Pancreas (tissue), 10 donors: ENCODE measurements at regions not wholly inside any gene's neighbourhood (a gene's known extent, or its start where the extent isn't known, plus 50 kb on each side); places are given as distances from the start of the nearest gene placed in this dataset.

Source experiments
- ATAC-seq, 4 donors: fragments of 200-7000 bp; cut with Tn5 transposase; one replicate each; pipeline versions ENCODE4 v1.8.0 to v1.9.1; 2020; ENCODE audit warnings: mild to moderate bottlenecking in 4 of 4, moderate library complexity in 4 of 4
- DNase-seq, 6 donors: peaks; one replicate each; pipeline ENCODE4 v3.0.0-alpha.2; 2020
- FAIRE-seq: peaks from 2 replicates; lab custom pipeline; 2012; peaks lifted over from hg19 to GRCh38; lab: Jason Lieb, UNC
- H3K27ac ChIP-seq, 4 donors: fragments of 200-600 bp; sonication (generic); 1 replicate in 3 of 4; 2 replicates in 1 of 4; pipeline versions ENCODE4 v1.5.0 to v1.8.0; 2020
- H3K27me3 ChIP-seq, 4 donors: fragments of 200-600 bp; one replicate each; pipeline ENCODE4 v1.8.0; 2021
- H3K36me3 ChIP-seq, 3 donors: fragments of 200-600 bp; sonication (generic) in 1 of 3; one replicate each; pipeline versions ENCODE4 v1.5.0 to v1.8.0; 2020 to 2021
- H3K4me1 ChIP-seq, 3 donors: fragments of 200-600 bp; one replicate each; pipeline ENCODE4 v1.8.0; 2021
- H3K4me3 ChIP-seq, 4 donors: fragments of 200-600 bp; sonication (generic) in 2 of 4; one replicate each; pipeline versions ENCODE4 v1.5.0 to v1.8.0; 2020 to 2021
- H3K9me3 ChIP-seq, 4 donors: fragments of 200-600 bp; one replicate each; pipeline ENCODE4 v1.8.0; 2021
- WGBS, 2 donors: extraction: QIAGEN DNeasy Blood & Tissue Kit; methylation state at CpG; one replicate each; pipeline ENCODE4 v1.1.7; 2013; 5-methylcytosine and 5-hydroxymethylcytosine counted together
- intact Hi-C, 3 donors: fragments of 100-400 bp; cut with DNase I; formaldehyde crosslinking; loops; one replicate each; pipeline versions ENCODE4 v1.11.1 to v1.14.2; 2022
- TF ChIP-seq, protein P1 (sequence below), 4 donors: fragments of 200-600 bp; sonication (generic) in 3 of 4; IDR thresholded peaks; one replicate each; pipeline versions ENCODE4 v1.5.0 to v1.8.0; 2021; ENCODE audit warnings: antibody characterized with exemption in 4 of 4
- donor health status: healthy with polysubstance abuse.
- donor health status: DM: no; HTN: no; CAD: no; lungs with moderate emphysema.
- donor health status: DM: no; HTN: no; CAD: no.
- donor health status: control.
- donor health status: control.
- donor health status: Bipolar disorder and iron deficiency.
- donor health status: DM: yes; HTN: yes; CAD: no.
- donor health status: DM: no; HTN: no; CAD: no.
- donor health status: DM: no; HTN: no; CAD: no.
- donor health status: DM: yes; HTN: yes; CAD: no.

DNA sequence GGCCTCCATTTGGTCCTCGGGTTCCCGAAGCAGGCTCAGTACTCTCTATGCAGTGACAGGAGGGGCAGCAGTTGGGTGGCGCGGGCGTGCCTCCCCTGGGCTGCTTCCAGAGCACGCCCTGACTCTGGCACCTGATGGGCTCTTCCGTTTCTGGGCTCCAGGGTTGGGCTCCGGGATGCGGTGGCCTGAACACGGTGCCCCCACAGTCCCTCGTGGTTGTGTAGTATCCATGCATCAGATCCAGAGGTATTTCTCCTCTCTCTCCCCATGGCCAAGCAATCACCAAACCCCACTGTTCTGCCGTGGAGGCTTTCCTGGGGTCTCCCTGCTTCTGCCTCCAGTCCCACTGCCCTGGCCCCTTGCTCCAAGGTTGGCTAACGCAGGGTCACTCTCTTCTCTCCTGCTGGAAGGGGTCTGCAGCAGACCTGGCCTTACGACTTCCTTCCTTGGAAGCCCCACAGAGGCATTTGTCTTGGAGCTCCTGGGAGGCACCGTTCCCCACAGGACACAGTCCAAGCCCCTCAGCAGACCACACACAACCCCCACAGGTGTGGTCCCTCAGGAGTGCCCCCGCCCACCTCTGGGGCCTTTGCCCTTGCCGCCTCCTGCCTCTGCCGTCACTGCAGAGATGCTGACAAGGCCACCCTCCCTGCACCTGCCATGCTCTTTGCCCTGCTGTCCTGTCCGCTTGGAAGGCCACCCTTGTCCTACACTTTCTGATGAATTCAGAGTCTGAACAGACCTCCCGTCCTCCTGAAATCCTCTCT lies 136.6 kb upstream of the ASB18 start:
- no peak overlapping the region for H3K27ac ChIP-seq
- DNase-seq, result no peak

GRCh38 chr2:236402033-236402790 lies 138.0 kb upstream of the ASB18 start:
- no peak for DNase-seq

More for the DNA sequence above, 136.6 kb upstream of the ASB18 start:
- TF ChIP-seq, protein P1, sequence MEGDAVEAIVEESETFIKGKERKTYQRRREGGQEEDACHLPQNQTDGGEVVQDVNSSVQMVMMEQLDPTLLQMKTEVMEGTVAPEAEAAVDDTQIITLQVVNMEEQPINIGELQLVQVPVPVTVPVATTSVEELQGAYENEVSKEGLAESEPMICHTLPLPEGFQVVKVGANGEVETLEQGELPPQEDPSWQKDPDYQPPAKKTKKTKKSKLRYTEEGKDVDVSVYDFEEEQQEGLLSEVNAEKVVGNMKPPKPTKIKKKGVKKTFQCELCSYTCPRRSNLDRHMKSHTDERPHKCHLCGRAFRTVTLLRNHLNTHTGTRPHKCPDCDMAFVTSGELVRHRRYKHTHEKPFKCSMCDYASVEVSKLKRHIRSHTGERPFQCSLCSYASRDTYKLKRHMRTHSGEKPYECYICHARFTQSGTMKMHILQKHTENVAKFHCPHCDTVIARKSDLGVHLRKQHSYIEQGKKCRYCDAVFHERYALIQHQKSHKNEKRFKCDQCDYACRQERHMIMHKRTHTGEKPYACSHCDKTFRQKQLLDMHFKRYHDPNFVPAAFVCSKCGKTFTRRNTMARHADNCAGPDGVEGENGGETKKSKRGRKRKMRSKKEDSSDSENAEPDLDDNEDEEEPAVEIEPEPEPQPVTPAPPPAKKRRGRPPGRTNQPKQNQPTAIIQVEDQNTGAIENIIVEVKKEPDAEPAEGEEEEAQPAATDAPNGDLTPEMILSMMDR (IDR thresholded peaks at IDR 0.05), result no peak
- Histone ChIP-seq H3K27me3 (no peaks in the 10 kb centered on the region), H3K4me1 (no peaks in the 10 kb centered on the region), H3K4me3 (no peak overlapping the region), H3K36me3 (no peaks in the 10 kb centered on the region), H3K9me3 (no peaks in the 10 kb centered on the region)
- intact Hi-C loops, result no loop called here
- no peak for ATAC-seq
- FAIRE-seq, result no peak
- WGBS, 2 donors, result 79 to 91% methylated on average over 20 of the region's 20 CpGs

DNA sequence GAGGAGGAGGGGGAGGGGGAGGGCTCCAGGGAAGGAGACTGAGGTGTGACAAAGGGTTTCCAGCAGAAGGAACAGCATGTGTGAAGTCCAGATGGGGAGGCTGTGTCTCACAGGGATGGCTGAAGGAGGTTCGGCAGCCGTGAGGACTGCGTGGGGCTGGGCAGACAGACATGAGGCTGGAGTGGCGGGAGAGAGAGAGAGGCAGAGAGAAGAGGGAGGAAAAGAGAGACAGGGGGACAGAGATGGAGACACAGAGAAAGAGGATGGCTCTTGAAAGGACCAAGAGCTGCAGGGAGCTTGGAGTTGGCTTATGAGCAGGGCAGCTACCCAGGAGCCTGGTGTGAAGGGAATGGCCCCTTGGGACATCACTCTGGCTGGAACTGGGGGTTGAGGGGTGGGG lies 138.9 kb upstream of the ASB18 start:
- no peak for FAIRE-seq
- no peak overlapping the region for H3K4me3 ChIP-seq
- WGBS, 2 donors, result 78 to 94% methylated on average over 4 of the region's 4 CpGs
- H3K4me1 ChIP-seq, result no peaks in the 10 kb centered on the region
- intact Hi-C loops, result no loop called here
- TF ChIP-seq, protein P1 (IDR thresholded peaks at IDR 0.05), result no peak
- no peak overlapping the region for H3K27ac ChIP-seq
- H3K27me3 ChIP-seq, result no peaks in the 10 kb centered on the region
- ATAC-seq, result no peak
- no peaks in the 10 kb centered on the region for H3K9me3 ChIP-seq
- H3K36me3 ChIP-seq, result no peaks in the 10 kb centered on the region
- no peak for DNase-seq

More at GRCh38 chr2:236402033-236402790, 138.0 kb upstream of the ASB18 start:
- WGBS, 2 donors, result 67 to 73% methylated on average over 12 of the region's 12 CpGs
- Histone ChIP-seq H3K27me3 (no peaks in the 10 kb centered on the region), H3K4me1 (no peaks in the 10 kb centered on the region), H3K36me3 (no peaks in the 10 kb centered on the region), H3K27ac (no peak overlapping the region), H3K9me3 (no peaks in the 10 kb centered on the region), H3K4me3 (no peak overlapping the region)
- TF ChIP-seq, protein P1 (IDR thresholded peaks at IDR 0.05), result no peak
- ATAC-seq, result no peak
- no peak for FAIRE-seq
- intact Hi-C loops, result no loop called here

- Histone ChIP-seq H3K4me1 (no peaks in the 10 kb centered on the region), H3K4me3 (no peak overlapping the region), H3K27me3 (no peaks in the 10 kb centered on the region), H3K9me3 (no peaks in the 10 kb centered on the region), H3K36me3 (no peaks in the 10 kb centered on the region), H3K27ac (no peak overlapping the region)
- no peak for DNase-seq
- no peak for FAIRE-seq
- intact Hi-C loops, result no loop called here
- WGBS, 2 donors, result 74 to 86% methylated on average over 10 of the region's 10 CpGs
- ATAC-seq, result no peak
- TF ChIP-seq, protein P1 (IDR thresholded peaks at IDR 0.05), result no peak
These were observed 139.6 kb upstream of the ASB18 start for GRCh38 chr2:236403811-236404210.
